PC-9 (cell line): ENCODE measurements at regions not wholly inside any gene's neighbourhood (a gene's known extent, or its start where the extent isn't known, plus 50 kb on each side); places are given as distances from the start of the nearest gene placed in this dataset.

Experiments
- CTCF ChIP-seq: fragments of 200-600 bp; sonication (generic); conservative IDR thresholded peaks from 2 replicates; pipeline ENCODE4 v1.6.1; 2017; ENCODE audit warnings: mixed run types, antibody characterized with exemption, mild to moderate bottlenecking, moderate library complexity
- EZH2 ChIP-seq: fragments of 200-600 bp; sonication (generic); IDR thresholded peaks from 2 replicates; pipeline ENCODE4 v1.8.0; 2017; ENCODE audit warnings: antibody characterized with exemption, low read depth

- TF ChIP-seq CTCF: no peak
- TF ChIP-seq EZH2: no peak
These were observed 92.2 kb upstream of the TOP3B start for GRCh38 chr22:22074634-22075381.
